C4-2B (cell line): ENCODE measurements at regions not wholly inside any gene's neighbourhood (a gene's known extent, or its start where the extent isn't known, plus 50 kb on each side); places are given as distances from the start of the nearest gene placed in this dataset.

ENCODE experiments used
- CTCF ChIP-seq: fragments of 450-650 bp; conservative IDR thresholded peaks from 2 replicates; pipeline ENCODE4 v1.5.1; 2017; ENCODE audit warnings: mild to moderate bottlenecking
- ZFX ChIP-seq: fragments of 450-650 bp; IDR thresholded peaks from 2 replicates; pipeline ENCODE4 v1.6.1; 2017

GRCh38 chr3:17965331-17965730 lies 222.9 kb upstream of the TBC1D5 start:
- TF ChIP-seq CTCF (no peak), ZFX (no peak)
